Psoas muscle (tissue), 7 donors: ENCODE measurements at regions not wholly inside any gene's neighbourhood (a gene's known extent, or its start where the extent isn't known, plus 50 kb on each side); places are given as distances from the start of the nearest gene placed in this dataset.

Experiments used
- ATAC-seq, 4 donors: fragments of 200-7000 bp; cut with Tn5 transposase; one replicate each; pipeline ENCODE4 v1.9.1; 2020; ENCODE audit warnings: moderate library complexity in 3 of 4, mild to moderate bottlenecking in 2 of 4
- DNase-seq, 2 donors: peaks; one replicate each; pipeline ENCODE4 v3.0.0-alpha.2; 2020
- H3K27ac ChIP-seq: fragments of 200-600 bp; one replicate; pipeline ENCODE4 v1.8.0; 2022
- H3K27me3 ChIP-seq, 3 donors: fragments of 200-600 bp in 1 of 3; one replicate each; pipeline versions ENCODE4 v1.6.1 to v1.8.0; 2013 to 2022; ENCODE audit warnings: low read length in 2 of 3, mild to moderate bottlenecking in 2 of 3, moderate library complexity in 1 of 3; ENCODE audit not compliant: insufficient read depth in 3 of 3
- H3K36me3 ChIP-seq, 2 donors: fragments of 200-600 bp in 1 of 2; one replicate each; pipeline versions ENCODE4 v1.6.1 to v1.8.0; 2013 to 2022; ENCODE audit warnings: low read depth in 1 of 2, mild to moderate bottlenecking in 1 of 2, moderate library complexity in 1 of 2; ENCODE audit not compliant: insufficient read depth in 1 of 2
- H3K4me1 ChIP-seq: fragments of 200-600 bp; one replicate; pipeline ENCODE4 v1.8.0; 2022
- H3K4me3 ChIP-seq: fragments of 200-600 bp; one replicate; pipeline ENCODE4 v1.8.0; 2022; ENCODE audit warnings: mild to moderate bottlenecking
- H3K9me3 ChIP-seq: fragments of 200-600 bp; one replicate; pipeline ENCODE4 v1.8.0; 2022
- CTCF ChIP-seq: fragments of 200-600 bp; IDR thresholded peaks from one replicate; pipeline ENCODE4 v1.8.0; 2022; ENCODE audit warnings: antibody characterized with exemption
- WGBS, 3 donors: extraction: QIAGEN DNeasy Blood & Tissue Kit; methylation state at CpG; one replicate each; pipeline versions ENCODE4 v1.1.6 to v1.1.7; 2013; 5-methylcytosine and 5-hydroxymethylcytosine counted together
- intact Hi-C, 2 donors: fragments of 100-400 bp; cut with DNase I; formaldehyde crosslinking; loops; one replicate each; pipeline versions ENCODE4 v1.11.0 to v1.14.2; 2022
- donor health status: healthy with polysubstance abuse.
- donor health status: DM: no; HTN: no; CAD: no; lungs with moderate emphysema.
- donor health status: Bipolar disorder and iron deficiency.
- donor health status: healthy.
- donor health status: DM: yes; HTN: yes; CAD: no.
- donor health status: DM: no; HTN: no; CAD: no.
- donor health status: DM: yes; HTN: yes; CAD: no.

- H3K4me1 ChIP-seq, result no peaks in the 10 kb centered on the region
Measured at GRCh38 chr14:87325741-87326140, 667.2 kb downstream of the GALC start.

GRCh38 chr14:87323191-87323590, 669.8 kb downstream of the GALC start:
- Histone ChIP-seq H3K9me3 (no peaks in the 10 kb centered on the region), H3K4me3 (no peak overlapping the region), H3K27ac (no peak overlapping the region), H3K4me1 (no peaks in the 10 kb centered on the region), H3K27me3 (no peaks in the 10 kb centered on the region), H3K36me3 (no peaks in the 10 kb centered on the region)
- DNase-seq (no peak), ATAC-seq (no peak)
- 87 to 91% (median 90%) methylated on average over 2 of the region's 2 CpGs for WGBS, 3 donors
- intact Hi-C loops, result no loop called here
- no peak for TF ChIP-seq CTCF

More at GRCh38 chr14:87325741-87326140, 667.2 kb downstream of the GALC start:
- H3K36me3 ChIP-seq, result no peaks in the 10 kb centered on the region
- no peaks in the 10 kb centered on the region for H3K27me3 ChIP-seq
- no peak for TF ChIP-seq CTCF
- intact Hi-C loops, result no loop called here
- no peaks in the 10 kb centered on the region for H3K9me3 ChIP-seq
- no peak overlapping the region for H3K4me3 ChIP-seq
- WGBS, 3 donors, result 81 to 85% (median 82%) methylated on average over 2 of the region's 2 CpGs
- no peak overlapping the region for H3K27ac ChIP-seq
- DNase-seq, result no peak
- no peak for ATAC-seq

- intact Hi-C loops, result no loop called here
- 84 to 89% (median 84%) methylated on average over 1 of the region's 1 CpG for WGBS, 3 donors
- no peak for DNase-seq
- Histone ChIP-seq H3K4me1 (no peaks in the 10 kb centered on the region), H3K27me3 (no peaks in the 10 kb centered on the region), H3K36me3 (no peaks in the 10 kb centered on the region), H3K9me3 (no peaks in the 10 kb centered on the region), H3K27ac (no peak overlapping the region), H3K4me3 (no peak overlapping the region)
- TF ChIP-seq CTCF, result no peak
- no peak for ATAC-seq
Measured at GRCh38 chr14:87321548-87321947, 671.4 kb downstream of the GALC start.

- Histone ChIP-seq H3K36me3 (no peaks in the 10 kb centered on the region), H3K4me1 (no peaks in the 10 kb centered on the region), H3K4me3 (no peak overlapping the region), H3K27ac (no peak overlapping the region), H3K27me3 (no peaks in the 10 kb centered on the region), H3K9me3 (no peaks in the 10 kb centered on the region)
- ATAC-seq (no peak), DNase-seq (no peak)
- intact Hi-C loops, result no loop called here
- WGBS, 3 donors, result 33 to 43% (median 37%) methylated on average over 3 of the region's 3 CpGs
- no peak for TF ChIP-seq CTCF
Measured at GRCh38 chr14:87312894-87313205, 680.1 kb downstream of the GALC start.

- Histone ChIP-seq H3K27me3 (no peaks in the 10 kb centered on the region), H3K36me3 (no peaks in the 10 kb centered on the region), H3K9me3 (no peaks in the 10 kb centered on the region), H3K4me3 (no peak overlapping the region), H3K4me1 (no peaks in the 10 kb centered on the region), H3K27ac (no peak overlapping the region)
- DNase-seq (no peak), ATAC-seq (no peak)
- WGBS, 3 donors, result 76 to 83% (median 77%) methylated on average over 7 of the region's 7 CpGs
- no peak for TF ChIP-seq CTCF
- intact Hi-C loops, result no loop called here
Measured at GRCh38 chr14:87312169-87312893, 680.7 kb downstream of the GALC start.
